NCI-H526 treated with DMSO at 0.1 percent for 48 hours (cell line): ENCODE measurements at regions not wholly inside any gene's neighbourhood (a gene's known extent, or its start where the extent isn't known, plus 50 kb on each side); places are given as distances from the start of the nearest gene placed in this dataset.

ENCODE experiments used
- DNase-seq: peaks from one replicate; lab custom pipeline; 2025; lab: John Stamatoyannopoulos, UW

- no peak for DNase-seq
Observed at GRCh38 chr14:96931751-96932150, 134.6 kb downstream of the VRK1 start.

- no peak for DNase-seq
Observed at GRCh38 chr14:96934638-96935330, 137.6 kb downstream of the VRK1 start.

- DNase-seq, result no peak
Observed at GRCh38 chr14:96938946-96939345, 141.8 kb downstream of the VRK1 start.

- DNase-seq, result no peak
Observed at GRCh38 chr14:96940009-96940408, 142.8 kb downstream of the VRK1 start.

GRCh38 chr14:96944297-96944696 is 147.1 kb downstream of the VRK1 start:
- no peak for DNase-seq

- DNase-seq, result no peak
Observed at GRCh38 chr14:96945721-96946120, 148.5 kb downstream of the VRK1 start.

- no peak for DNase-seq
Observed at GRCh38 chr14:96949594-96949993, 152.4 kb downstream of the VRK1 start.

- no peak for DNase-seq
Observed at GRCh38 chr14:96951511-96951910, 154.3 kb downstream of the VRK1 start.

- DNase-seq, result no peak
Observed at GRCh38 chr14:96953087-96953874, 156.1 kb downstream of the VRK1 start.

- no peak for DNase-seq
Observed at GRCh38 chr14:96953875-96954185, 156.6 kb downstream of the VRK1 start.

- DNase-seq, result no peak
Observed at GRCh38 chr14:96956464-96957239, 159.5 kb downstream of the VRK1 start.

GRCh38 chr14:96958057-96958456 is 160.9 kb downstream of the VRK1 start:
- no peak for DNase-seq

GRCh38 chr14:96959992-96960391 is 162.8 kb downstream of the VRK1 start:
- no peak for DNase-seq

- DNase-seq, result no peak
Observed at GRCh38 chr14:96960598-96961116, 163.5 kb downstream of the VRK1 start.

GRCh38 chr14:96961895-96962294 is 164.7 kb downstream of the VRK1 start:
- no peak for DNase-seq

- no peak for DNase-seq
Observed at GRCh38 chr14:96962337-96962736, 165.2 kb downstream of the VRK1 start.

GRCh38 chr14:96964726-96965415 is 167.7 kb downstream of the VRK1 start:
- no peak for DNase-seq

- DNase-seq, result no peak
Observed at GRCh38 chr14:96965885-96966595, 168.9 kb downstream of the VRK1 start.

- DNase-seq, result no peak
Observed at GRCh38 chr14:96975116-96975515, 177.9 kb downstream of the VRK1 start.

GRCh38 chr14:96978525-96979272 is 181.5 kb downstream of the VRK1 start:
- DNase-seq, result no peak

- no peak for DNase-seq
Observed at GRCh38 chr14:96979611-96980074, 182.5 kb downstream of the VRK1 start.
